Activated CD4-positive, alpha-beta T cell treated with anti-CD3 and anti-CD28 coated beads, Interleukin-2, amount 50 U/mL, for 16 hours (primary cell): ENCODE measurements at regions not wholly inside any gene's neighbourhood (a gene's known extent, or its start where the extent isn't known, plus 50 kb on each side); places are given as distances from the start of the nearest gene placed in this dataset.

Source experiments
- DNase-seq: peaks from one replicate; pipeline ENCODE4 v3.0.0-alpha.2; 2020

GRCh38 chr15:38864122-38864521 is 299.5 kb upstream of the RASGRP1 start:
- no peak for DNase-seq

GRCh38 chr15:38864827-38865581 is 300.4 kb upstream of the RASGRP1 start:
- DNase-seq, result no peak

GRCh38 chr15:38867556-38867955 is 302.9 kb upstream of the RASGRP1 start:
- no peak for DNase-seq

GRCh38 chr15:38868326-38869114 is 303.9 kb upstream of the RASGRP1 start:
- no peak for DNase-seq

- DNase-seq, result no peak
Measured at GRCh38 chr15:38871638-38872037, 307.0 kb upstream of the RASGRP1 start.

- no peak for DNase-seq
Measured at GRCh38 chr15:38872732-38873131, 308.1 kb upstream of the RASGRP1 start.

GRCh38 chr15:38873158-38873557 is 308.5 kb upstream of the RASGRP1 start:
- DNase-seq, result no peak

- DNase-seq, result no peak
Measured at GRCh38 chr15:38874464-38874863, 309.9 kb upstream of the RASGRP1 start.

GRCh38 chr15:38876211-38876610 is 311.6 kb upstream of the RASGRP1 start:
- DNase-seq, result no peak

- no peak for DNase-seq
Measured at GRCh38 chr15:38876621-38877020, 312.0 kb upstream of the RASGRP1 start.

GRCh38 chr15:38877471-38877870 is 312.9 kb upstream of the RASGRP1 start:
- DNase-seq, result no peak

GRCh38 chr15:38878026-38878425 is 313.4 kb upstream of the RASGRP1 start:
- no peak for DNase-seq

- DNase-seq, result no peak
Measured at GRCh38 chr15:38878926-38879325, 314.3 kb upstream of the RASGRP1 start.

- no peak for DNase-seq
Measured at GRCh38 chr15:38879909-38880471, 315.4 kb upstream of the RASGRP1 start.

- no peak for DNase-seq
Measured at GRCh38 chr15:38882221-38882620, 317.6 kb upstream of the RASGRP1 start.

- DNase-seq, result no peak
Measured at GRCh38 chr15:38883987-38884386, 319.4 kb upstream of the RASGRP1 start.

GRCh38 chr15:38885001-38885400 is 320.4 kb upstream of the RASGRP1 start:
- no peak for DNase-seq

- no peak for DNase-seq
Measured at GRCh38 chr15:38885471-38885952, 320.9 kb upstream of the RASGRP1 start.

- no peak for DNase-seq
Measured at GRCh38 chr15:38886315-38887163, 321.9 kb upstream of the RASGRP1 start.

GRCh38 chr15:38888701-38889221 is 324.1 kb upstream of the RASGRP1 start:
- DNase-seq, result no peak

GRCh38 chr15:38890194-38890593 is 325.6 kb upstream of the RASGRP1 start:
- no peak for DNase-seq

GRCh38 chr15:38893925-38894242 is 329.3 kb upstream of the RASGRP1 start:
- no peak for DNase-seq
